WTC11 (cell line): ENCODE measurements at regions not wholly inside any gene's neighbourhood (a gene's known extent, or its start where the extent isn't known, plus 50 kb on each side); places are given as distances from the start of the nearest gene placed in this dataset.

ENCODE experiments used
- ATAC-seq: fragments of 200-7000 bp; cut with Tn5 transposase; 2 replicates; pipeline ENCODE4 v1.10.0; 2021; ENCODE audit warnings: mild to moderate bottlenecking, moderate library complexity
- CTCF ChIA-PET: fragments of 300-600 bp; sonication (Branson Sonifier 250); formaldehyde crosslinking; loops from one replicate; lab custom pipeline; 2021; ENCODE audit warnings: antibody characterized with exemption; lab: Charles Lee
- POLR2A ChIA-PET: fragments of 350-600 bp; sonication (Branson Sonifier 250); formaldehyde crosslinking; loops from one replicate; lab custom pipeline; 2021; ENCODE audit warnings: antibody characterized with exemption; lab: Charles Lee
- DNase-seq: peaks from one replicate; pipeline ENCODE4 v3.0.0; 2021; ENCODE audit warnings: low spot score
- H3K27ac Mint-ChIP-seq: 2 replicates; pipeline ENCODE4 v1.8.0; 2021; ENCODE audit warnings: mixed read lengths
- H3K27me3 Mint-ChIP-seq: 2 replicates; pipeline ENCODE4 v1.8.0; 2021; ENCODE audit warnings: low read depth, mild to moderate bottlenecking, moderate library complexity, mixed read lengths
- H3K36me3 Mint-ChIP-seq: 2 replicates; pipeline ENCODE4 v1.8.0; 2021; ENCODE audit warnings: mixed read lengths
- H3K4me1 Mint-ChIP-seq: 2 replicates; pipeline ENCODE4 v1.8.0; 2022; ENCODE audit warnings: mixed read lengths
- H3K4me3 Mint-ChIP-seq: 2 replicates; pipeline ENCODE4 v1.8.0; 2021; ENCODE audit warnings: mild to moderate bottlenecking, moderate library complexity, mixed read lengths
- H3K9me3 Mint-ChIP-seq: 2 replicates; pipeline ENCODE4 v1.8.0; 2021; ENCODE audit warnings: mixed read lengths
- FOXJ3 ChIP-seq: sonication (generic); formaldehyde crosslinking; IDR thresholded peaks from 2 replicates; pipeline ENCODE4 v1.9.0; 2021; ENCODE audit warnings: missing genetic modification reagents, mild to moderate bottlenecking, borderline replicate concordance
- GABPB1 ChIP-seq: sonication (generic); formaldehyde crosslinking; IDR thresholded peaks from 2 replicates; pipeline ENCODE4 v1.8.1; 2023; ENCODE audit warnings: mild to moderate bottlenecking, missing genetic modification reagents
- MXD4 ChIP-seq: fragments of 250-450 bp; sonication (Bioruptor Pico); IDR thresholded peaks from 2 replicates; pipeline ENCODE4 v1.8.0; 2021; ENCODE audit warnings: mild to moderate bottlenecking, moderate library complexity, borderline replicate concordance
- NFYB ChIP-seq: sonication (generic); formaldehyde crosslinking; conservative IDR thresholded peaks from 2 replicates; pipeline ENCODE4 v1.8.0; 2022; ENCODE audit warnings: low read depth, missing genetic modification reagents
- NR3C1 ChIP-seq: sonication (generic); formaldehyde crosslinking; conservative IDR thresholded peaks from 2 replicates; pipeline ENCODE4 v1.8.1; 2023; ENCODE audit warnings: low read depth, mild to moderate bottlenecking, missing genetic modification reagents
- SP1 ChIP-seq: sonication (generic); formaldehyde crosslinking; conservative IDR thresholded peaks from 2 replicates; pipeline ENCODE4 v1.8.1; 2022; ENCODE audit warnings: missing genetic modification reagents
- ZNF219 ChIP-seq: sonication (generic); formaldehyde crosslinking; IDR thresholded peaks from 2 replicates; pipeline ENCODE4 v1.8.0; 2023; ENCODE audit warnings: missing genetic modification reagents, mild to moderate bottlenecking, borderline replicate concordance
- ZNF232 ChIP-seq: sonication (generic); formaldehyde crosslinking; IDR thresholded peaks from 2 replicates; pipeline ENCODE4 v1.8.0; 2022; ENCODE audit warnings: mild to moderate bottlenecking, missing genetic modification reagents
- ZNF263 ChIP-seq: sonication (generic); formaldehyde crosslinking; IDR thresholded peaks from 2 replicates; pipeline ENCODE4 v1.8.1; 2022; ENCODE audit warnings: low read depth, mild to moderate bottlenecking, moderate library complexity, missing genetic modification reagents
- ZNF317 ChIP-seq: sonication (generic); formaldehyde crosslinking; IDR thresholded peaks from 2 replicates; pipeline ENCODE4 v1.8.1; 2023; ENCODE audit warnings: low read depth, mild to moderate bottlenecking, moderate library complexity, missing genetic modification reagents, borderline replicate concordance
- ZNF416 ChIP-seq: fragments of 250-450 bp; sonication (Bioruptor Pico); IDR thresholded peaks from 2 replicates; pipeline ENCODE4 v1.9.0; 2021; ENCODE audit warnings: mild to moderate bottlenecking, inconsistent platforms
- TF ChIP-seq, protein P1 (sequence below): sonication (generic); formaldehyde crosslinking; IDR thresholded peaks from 2 replicates; pipeline ENCODE4 v1.8.0; 2022; ENCODE audit warnings: mild to moderate bottlenecking, missing genetic modification reagents
- TF ChIP-seq, protein P2 (sequence below): fragments of 250-450 bp; sonication (Bioruptor Pico); IDR thresholded peaks from 2 replicates; pipeline ENCODE4 v1.9.0; 2021; ENCODE audit warnings: mild to moderate bottlenecking, borderline replicate concordance
- TF ChIP-seq, protein P3 (sequence below): sonication (generic); formaldehyde crosslinking; IDR thresholded peaks from 2 replicates; pipeline ENCODE4 v1.8.0; 2023; ENCODE audit warnings: missing genetic modification reagents, mild to moderate bottlenecking, borderline replicate concordance
- TF ChIP-seq, protein P4 (sequence below): fragments of 250-450 bp; sonication (Bioruptor Pico); IDR thresholded peaks from 2 replicates; pipeline ENCODE4 v2.1.2; 2022; ENCODE audit warnings: mild to moderate bottlenecking, moderate library complexity
- TF ChIP-seq, protein P5 (sequence below): fragments of 250-450 bp; sonication (Bioruptor Pico); IDR thresholded peaks from 2 replicates; pipeline ENCODE4 v1.8.0; 2021; ENCODE audit warnings: mild to moderate bottlenecking
- TF ChIP-seq, protein P6 (sequence below): sonication (generic); formaldehyde crosslinking; IDR thresholded peaks from 2 replicates; pipeline ENCODE4 v1.8.0; 2022; ENCODE audit warnings: missing genetic modification reagents
- TF ChIP-seq, protein P7 (sequence below): sonication (generic); formaldehyde crosslinking; IDR thresholded peaks from 2 replicates; pipeline ENCODE4 v1.8.1; 2022; ENCODE audit warnings: missing genetic modification reagents, borderline replicate concordance
- TF ChIP-seq, protein P8 (sequence below): fragments of 250-450 bp; sonication (Bioruptor Pico); IDR thresholded peaks from 2 replicates; pipeline ENCODE4 v1.9.0; 2021; ENCODE audit warnings: mild to moderate bottlenecking

DNA sequence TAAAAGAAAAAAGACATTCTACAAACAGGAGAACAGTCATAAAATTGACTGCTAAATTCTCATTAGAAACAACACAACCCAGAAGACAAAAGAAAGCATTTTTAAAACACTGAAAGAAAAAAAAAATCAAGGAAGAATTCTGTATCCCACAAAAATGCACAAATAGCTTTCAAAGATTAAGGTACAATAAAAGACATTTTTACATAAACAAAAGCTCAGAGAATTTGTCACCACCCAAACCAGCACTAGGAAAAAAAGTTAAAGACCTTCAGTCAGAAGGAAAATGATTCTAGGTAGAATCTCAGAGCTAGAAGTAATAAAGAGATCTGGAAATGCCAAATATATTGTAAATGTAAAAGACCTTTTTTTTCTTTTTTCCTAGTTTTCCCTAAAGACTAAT lies 252.4 kb downstream of the CLIC5 start (continued):
- TF ChIP-seq, protein P1, sequence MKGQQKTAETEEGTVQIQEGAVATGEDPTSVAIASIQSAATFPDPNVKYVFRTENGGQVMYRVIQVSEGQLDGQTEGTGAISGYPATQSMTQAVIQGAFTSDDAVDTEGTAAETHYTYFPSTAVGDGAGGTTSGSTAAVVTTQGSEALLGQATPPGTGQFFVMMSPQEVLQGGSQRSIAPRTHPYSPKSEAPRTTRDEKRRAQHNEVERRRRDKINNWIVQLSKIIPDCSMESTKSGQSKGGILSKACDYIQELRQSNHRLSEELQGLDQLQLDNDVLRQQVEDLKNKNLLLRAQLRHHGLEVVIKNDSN (CRISPR knock-in tag), result no peak
- TF ChIP-seq, protein P2, sequence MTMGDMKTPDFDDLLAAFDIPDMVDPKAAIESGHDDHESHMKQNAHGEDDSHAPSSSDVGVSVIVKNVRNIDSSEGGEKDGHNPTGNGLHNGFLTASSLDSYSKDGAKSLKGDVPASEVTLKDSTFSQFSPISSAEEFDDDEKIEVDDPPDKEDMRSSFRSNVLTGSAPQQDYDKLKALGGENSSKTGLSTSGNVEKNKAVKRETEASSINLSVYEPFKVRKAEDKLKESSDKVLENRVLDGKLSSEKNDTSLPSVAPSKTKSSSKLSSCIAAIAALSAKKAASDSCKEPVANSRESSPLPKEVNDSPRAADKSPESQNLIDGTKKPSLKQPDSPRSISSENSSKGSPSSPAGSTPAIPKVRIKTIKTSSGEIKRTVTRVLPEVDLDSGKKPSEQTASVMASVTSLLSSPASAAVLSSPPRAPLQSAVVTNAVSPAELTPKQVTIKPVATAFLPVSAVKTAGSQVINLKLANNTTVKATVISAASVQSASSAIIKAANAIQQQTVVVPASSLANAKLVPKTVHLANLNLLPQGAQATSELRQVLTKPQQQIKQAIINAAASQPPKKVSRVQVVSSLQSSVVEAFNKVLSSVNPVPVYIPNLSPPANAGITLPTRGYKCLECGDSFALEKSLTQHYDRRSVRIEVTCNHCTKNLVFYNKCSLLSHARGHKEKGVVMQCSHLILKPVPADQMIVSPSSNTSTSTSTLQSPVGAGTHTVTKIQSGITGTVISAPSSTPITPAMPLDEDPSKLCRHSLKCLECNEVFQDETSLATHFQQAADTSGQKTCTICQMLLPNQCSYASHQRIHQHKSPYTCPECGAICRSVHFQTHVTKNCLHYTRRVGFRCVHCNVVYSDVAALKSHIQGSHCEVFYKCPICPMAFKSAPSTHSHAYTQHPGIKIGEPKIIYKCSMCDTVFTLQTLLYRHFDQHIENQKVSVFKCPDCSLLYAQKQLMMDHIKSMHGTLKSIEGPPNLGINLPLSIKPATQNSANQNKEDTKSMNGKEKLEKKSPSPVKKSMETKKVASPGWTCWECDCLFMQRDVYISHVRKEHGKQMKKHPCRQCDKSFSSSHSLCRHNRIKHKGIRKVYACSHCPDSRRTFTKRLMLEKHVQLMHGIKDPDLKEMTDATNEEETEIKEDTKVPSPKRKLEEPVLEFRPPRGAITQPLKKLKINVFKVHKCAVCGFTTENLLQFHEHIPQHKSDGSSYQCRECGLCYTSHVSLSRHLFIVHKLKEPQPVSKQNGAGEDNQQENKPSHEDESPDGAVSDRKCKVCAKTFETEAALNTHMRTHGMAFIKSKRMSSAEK (CRISPR knock-in tag), result no peak
- TF ChIP-seq NFYB (CRISPR knock-in tag) (no peak), GABPB1 (CRISPR knock-in tag) (no peak), ZNF219 (no peak), SP1 (CRISPR knock-in tag) (no peak), ZNF416 (CRISPR knock-in tag) (no peak), ZNF317 (CRISPR knock-in tag) (no peak), ZNF263 (CRISPR knock-in tag) (no peak), FOXJ3 (CRISPR knock-in tag) (no peak)
- TF ChIP-seq, protein P3, sequence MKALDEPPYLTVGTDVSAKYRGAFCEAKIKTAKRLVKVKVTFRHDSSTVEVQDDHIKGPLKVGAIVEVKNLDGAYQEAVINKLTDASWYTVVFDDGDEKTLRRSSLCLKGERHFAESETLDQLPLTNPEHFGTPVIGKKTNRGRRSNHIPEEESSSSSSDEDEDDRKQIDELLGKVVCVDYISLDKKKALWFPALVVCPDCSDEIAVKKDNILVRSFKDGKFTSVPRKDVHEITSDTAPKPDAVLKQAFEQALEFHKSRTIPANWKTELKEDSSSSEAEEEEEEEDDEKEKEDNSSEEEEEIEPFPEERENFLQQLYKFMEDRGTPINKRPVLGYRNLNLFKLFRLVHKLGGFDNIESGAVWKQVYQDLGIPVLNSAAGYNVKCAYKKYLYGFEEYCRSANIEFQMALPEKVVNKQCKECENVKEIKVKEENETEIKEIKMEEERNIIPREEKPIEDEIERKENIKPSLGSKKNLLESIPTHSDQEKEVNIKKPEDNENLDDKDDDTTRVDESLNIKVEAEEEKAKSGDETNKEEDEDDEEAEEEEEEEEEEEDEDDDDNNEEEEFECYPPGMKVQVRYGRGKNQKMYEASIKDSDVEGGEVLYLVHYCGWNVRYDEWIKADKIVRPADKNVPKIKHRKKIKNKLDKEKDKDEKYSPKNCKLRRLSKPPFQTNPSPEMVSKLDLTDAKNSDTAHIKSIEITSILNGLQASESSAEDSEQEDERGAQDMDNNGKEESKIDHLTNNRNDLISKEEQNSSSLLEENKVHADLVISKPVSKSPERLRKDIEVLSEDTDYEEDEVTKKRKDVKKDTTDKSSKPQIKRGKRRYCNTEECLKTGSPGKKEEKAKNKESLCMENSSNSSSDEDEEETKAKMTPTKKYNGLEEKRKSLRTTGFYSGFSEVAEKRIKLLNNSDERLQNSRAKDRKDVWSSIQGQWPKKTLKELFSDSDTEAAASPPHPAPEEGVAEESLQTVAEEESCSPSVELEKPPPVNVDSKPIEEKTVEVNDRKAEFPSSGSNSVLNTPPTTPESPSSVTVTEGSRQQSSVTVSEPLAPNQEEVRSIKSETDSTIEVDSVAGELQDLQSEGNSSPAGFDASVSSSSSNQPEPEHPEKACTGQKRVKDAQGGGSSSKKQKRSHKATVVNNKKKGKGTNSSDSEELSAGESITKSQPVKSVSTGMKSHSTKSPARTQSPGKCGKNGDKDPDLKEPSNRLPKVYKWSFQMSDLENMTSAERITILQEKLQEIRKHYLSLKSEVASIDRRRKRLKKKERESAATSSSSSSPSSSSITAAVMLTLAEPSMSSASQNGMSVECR (CRISPR knock-in tag), result no peak
- TF ChIP-seq, protein P4, sequence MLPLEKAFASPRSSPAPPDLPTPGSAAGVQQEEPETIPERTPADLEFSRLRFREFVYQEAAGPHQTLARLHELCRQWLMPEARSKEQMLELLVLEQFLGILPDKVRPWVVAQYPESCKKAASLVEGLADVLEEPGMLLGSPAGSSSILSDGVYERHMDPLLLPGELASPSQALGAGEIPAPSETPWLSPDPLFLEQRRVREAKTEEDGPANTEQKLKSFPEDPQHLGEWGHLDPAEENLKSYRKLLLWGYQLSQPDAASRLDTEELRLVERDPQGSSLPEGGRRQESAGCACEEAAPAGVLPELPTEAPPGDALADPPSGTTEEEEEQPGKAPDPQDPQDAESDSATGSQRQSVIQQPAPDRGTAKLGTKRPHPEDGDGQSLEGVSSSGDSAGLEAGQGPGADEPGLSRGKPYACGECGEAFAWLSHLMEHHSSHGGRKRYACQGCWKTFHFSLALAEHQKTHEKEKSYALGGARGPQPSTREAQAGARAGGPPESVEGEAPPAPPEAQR (CRISPR knock-in tag), result no peak

DNA sequence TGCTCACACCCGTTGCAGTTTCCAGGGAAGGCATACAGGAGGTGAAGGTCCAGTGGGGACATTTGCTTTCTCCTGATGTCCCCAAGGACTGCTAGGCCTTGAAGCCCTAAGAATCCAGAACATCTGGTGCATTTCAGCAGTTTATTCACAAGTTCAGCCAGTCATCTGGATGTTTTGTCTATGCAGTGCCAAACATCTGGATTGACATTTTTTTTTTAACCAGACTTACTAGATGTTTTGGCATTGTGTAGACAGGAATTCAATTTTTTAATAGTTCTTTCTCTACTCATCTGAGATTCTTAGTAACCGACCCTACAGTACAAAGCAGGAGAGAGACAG lies 256.2 kb downstream of the CLIC5 start:
- POLR2A ChIA-PET, result no interaction called here
- CTCF ChIA-PET, result no interaction called here
- Mint-ChIP-seq H3K36me3 (no peaks in the 10 kb centered on the region), H3K4me3 (no peak overlapping the region), H3K27me3 (no peaks in the 10 kb centered on the region), H3K4me1 (no peaks in the 10 kb centered on the region), H3K9me3 (peaks cover 14% of the 10 kb centered on the region), H3K27ac (no peak overlapping the region)
- DNase-seq (no peak), ATAC-seq (no peak)
- TF ChIP-seq, protein P5, sequence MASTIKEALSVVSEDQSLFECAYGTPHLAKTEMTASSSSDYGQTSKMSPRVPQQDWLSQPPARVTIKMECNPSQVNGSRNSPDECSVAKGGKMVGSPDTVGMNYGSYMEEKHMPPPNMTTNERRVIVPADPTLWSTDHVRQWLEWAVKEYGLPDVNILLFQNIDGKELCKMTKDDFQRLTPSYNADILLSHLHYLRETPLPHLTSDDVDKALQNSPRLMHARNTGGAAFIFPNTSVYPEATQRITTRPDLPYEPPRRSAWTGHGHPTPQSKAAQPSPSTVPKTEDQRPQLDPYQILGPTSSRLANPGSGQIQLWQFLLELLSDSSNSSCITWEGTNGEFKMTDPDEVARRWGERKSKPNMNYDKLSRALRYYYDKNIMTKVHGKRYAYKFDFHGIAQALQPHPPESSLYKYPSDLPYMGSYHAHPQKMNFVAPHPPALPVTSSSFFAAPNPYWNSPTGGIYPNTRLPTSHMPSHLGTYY (CRISPR knock-in tag), result no peak
- TF ChIP-seq, protein P6, sequence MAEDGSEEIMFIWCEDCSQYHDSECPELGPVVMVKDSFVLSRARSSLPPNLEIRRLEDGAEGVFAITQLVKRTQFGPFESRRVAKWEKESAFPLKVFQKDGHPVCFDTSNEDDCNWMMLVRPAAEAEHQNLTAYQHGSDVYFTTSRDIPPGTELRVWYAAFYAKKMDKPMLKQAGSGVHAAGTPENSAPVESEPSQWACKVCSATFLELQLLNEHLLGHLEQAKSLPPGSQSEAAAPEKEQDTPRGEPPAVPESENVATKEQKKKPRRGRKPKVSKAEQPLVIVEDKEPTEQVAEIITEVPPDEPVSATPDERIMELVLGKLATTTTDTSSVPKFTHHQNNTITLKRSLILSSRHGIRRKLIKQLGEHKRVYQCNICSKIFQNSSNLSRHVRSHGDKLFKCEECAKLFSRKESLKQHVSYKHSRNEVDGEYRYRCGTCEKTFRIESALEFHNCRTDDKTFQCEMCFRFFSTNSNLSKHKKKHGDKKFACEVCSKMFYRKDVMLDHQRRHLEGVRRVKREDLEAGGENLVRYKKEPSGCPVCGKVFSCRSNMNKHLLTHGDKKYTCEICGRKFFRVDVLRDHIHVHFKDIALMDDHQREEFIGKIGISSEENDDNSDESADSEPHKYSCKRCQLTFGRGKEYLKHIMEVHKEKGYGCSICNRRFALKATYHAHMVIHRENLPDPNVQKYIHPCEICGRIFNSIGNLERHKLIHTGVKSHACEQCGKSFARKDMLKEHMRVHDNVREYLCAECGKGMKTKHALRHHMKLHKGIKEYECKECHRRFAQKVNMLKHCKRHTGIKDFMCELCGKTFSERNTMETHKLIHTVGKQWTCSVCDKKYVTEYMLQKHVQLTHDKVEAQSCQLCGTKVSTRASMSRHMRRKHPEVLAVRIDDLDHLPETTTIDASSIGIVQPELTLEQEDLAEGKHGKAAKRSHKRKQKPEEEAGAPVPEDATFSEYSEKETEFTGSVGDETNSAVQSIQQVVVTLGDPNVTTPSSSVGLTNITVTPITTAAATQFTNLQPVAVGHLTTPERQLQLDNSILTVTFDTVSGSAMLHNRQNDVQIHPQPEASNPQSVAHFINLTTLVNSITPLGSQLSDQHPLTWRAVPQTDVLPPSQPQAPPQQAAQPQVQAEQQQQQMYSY (CRISPR knock-in tag), result no peak
- TF ChIP-seq, protein P7, sequence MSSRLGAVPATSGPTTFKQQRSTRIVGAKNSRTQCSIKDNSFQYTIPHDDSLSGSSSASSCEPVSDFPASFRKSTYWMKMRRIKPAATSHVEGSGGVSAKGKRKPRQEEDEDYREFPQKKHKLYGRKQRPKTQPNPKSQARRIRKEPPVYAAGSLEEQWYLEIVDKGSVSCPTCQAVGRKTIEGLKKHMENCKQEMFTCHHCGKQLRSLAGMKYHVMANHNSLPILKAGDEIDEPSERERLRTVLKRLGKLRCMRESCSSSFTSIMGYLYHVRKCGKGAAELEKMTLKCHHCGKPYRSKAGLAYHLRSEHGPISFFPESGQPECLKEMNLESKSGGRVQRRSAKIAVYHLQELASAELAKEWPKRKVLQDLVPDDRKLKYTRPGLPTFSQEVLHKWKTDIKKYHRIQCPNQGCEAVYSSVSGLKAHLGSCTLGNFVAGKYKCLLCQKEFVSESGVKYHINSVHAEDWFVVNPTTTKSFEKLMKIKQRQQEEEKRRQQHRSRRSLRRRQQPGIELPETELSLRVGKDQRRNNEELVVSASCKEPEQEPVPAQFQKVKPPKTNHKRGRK, result no peak
- TF ChIP-seq NR3C1 (no peak), MXD4 (CRISPR knock-in tag) (no peak), ZNF232 (CRISPR knock-in tag) (no peak)
- TF ChIP-seq, protein P8, sequence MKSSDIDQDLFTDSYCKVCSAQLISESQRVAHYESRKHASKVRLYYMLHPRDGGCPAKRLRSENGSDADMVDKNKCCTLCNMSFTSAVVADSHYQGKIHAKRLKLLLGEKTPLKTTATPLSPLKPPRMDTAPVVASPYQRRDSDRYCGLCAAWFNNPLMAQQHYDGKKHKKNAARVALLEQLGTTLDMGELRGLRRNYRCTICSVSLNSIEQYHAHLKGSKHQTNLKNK (CRISPR knock-in tag), result no peak
